ENCODE measurements at regions not wholly inside any gene's neighbourhood (a gene's known extent, or its start where the extent isn't known, plus 50 kb on each side); places are given as distances from the start of the nearest gene placed in this dataset.
A peak's percentile ranks its signal among the peaks of the same experiment; 100 is the strongest.

DNA sequence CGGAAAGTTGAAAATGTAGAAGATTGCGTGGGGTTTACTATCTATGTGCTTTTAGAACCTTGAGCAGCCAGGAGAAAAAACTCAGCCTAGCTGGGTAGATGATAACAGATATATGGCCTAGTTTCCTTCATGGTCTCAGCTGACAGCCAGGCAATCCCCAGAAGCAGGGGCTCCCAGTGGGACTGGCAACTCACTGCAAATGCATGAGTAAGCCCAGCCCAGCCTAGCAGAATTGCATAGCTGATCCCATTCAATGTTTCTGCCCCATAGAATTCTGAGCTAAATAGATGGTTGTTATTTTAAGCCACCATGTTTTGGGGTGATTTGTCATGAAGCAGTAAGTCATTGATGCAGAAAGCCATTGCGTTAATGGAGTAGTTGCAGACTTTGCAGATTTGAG lies 108.5 kb downstream of the ERCC5 start:
- no peak for TF ChIP-seq CTCF (IDR thresholded peaks at IDR 0.05; ENCODE audit: insufficient read depth, missing control alignments)
- DNase-seq (ENCODE audit: insufficient read length, low spot score) (no peak), FAIRE-seq (no peak)

- TF ChIP-seq CTCF (IDR thresholded peaks at IDR 0.05; ENCODE audit: insufficient read depth, missing control alignments) = no peak
- FAIRE-seq = no peak
- DNase-seq (ENCODE audit: insufficient read length, low spot score) = no peak
These were observed 106.0 kb downstream of the ERCC5 start for GRCh38 chr13:102951808-102952207.

DNA sequence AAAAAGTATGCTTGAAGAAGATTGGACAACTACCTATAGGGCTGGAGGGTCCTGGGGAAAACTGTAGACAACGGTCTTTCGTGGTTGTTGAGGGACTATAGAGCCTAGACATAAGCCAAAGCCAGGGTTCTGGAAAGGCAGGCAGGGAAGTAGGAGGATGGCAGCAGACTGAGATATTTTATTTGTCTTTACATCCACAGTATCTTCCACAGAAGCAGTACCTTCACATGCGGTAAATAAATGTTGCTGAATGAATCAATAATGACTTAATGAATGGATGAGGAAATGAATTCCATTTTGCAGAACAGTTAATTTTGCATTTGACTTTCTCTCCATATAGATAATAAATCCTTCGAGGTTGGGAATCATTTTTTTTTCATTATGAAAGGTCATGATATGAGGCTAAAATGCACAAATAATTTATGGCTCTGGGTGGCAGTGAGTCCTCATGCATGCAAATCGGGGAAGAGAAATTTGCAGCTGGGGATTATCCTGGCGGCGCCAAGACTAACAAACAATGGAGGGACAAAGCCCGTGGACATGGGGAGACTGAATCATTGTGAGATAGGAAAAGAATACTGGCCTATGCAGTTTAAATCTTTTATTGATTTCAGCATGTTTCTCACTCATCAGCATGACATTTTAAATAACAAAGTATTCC lies 102.0 kb downstream of the ERCC5 start:
- TF ChIP-seq CTCF (IDR thresholded peaks at IDR 0.05; ENCODE audit: insufficient read depth, missing control alignments) = peak; percentile 2
- DNase-seq (ENCODE audit: insufficient read length, low spot score) (no peak), FAIRE-seq (no peak)

GRCh38 chr13:102945886-102946285 lies 100.1 kb downstream of the ERCC5 start:
- DNase-seq (ENCODE audit: insufficient read length, low spot score) = no peak
- no peak for TF ChIP-seq CTCF (IDR thresholded peaks at IDR 0.05; ENCODE audit: insufficient read depth, missing control alignments)
- FAIRE-seq = no peak

GRCh38 chr13:102945324-102945815 lies 99.5 kb downstream of the ERCC5 start:
- DNase-seq (ENCODE audit: insufficient read length, low spot score) = no peak
- peak; percentile 6 for FAIRE-seq
- no peak for TF ChIP-seq CTCF (IDR thresholded peaks at IDR 0.05; ENCODE audit: insufficient read depth, missing control alignments)

- FAIRE-seq (no peak), DNase-seq (ENCODE audit: insufficient read length, low spot score) (no peak)
- TF ChIP-seq CTCF (IDR thresholded peaks at IDR 0.05; ENCODE audit: insufficient read depth, missing control alignments) = no peak
These were observed 99.0 kb downstream of the ERCC5 start for GRCh38 chr13:102944821-102945220.

DNA sequence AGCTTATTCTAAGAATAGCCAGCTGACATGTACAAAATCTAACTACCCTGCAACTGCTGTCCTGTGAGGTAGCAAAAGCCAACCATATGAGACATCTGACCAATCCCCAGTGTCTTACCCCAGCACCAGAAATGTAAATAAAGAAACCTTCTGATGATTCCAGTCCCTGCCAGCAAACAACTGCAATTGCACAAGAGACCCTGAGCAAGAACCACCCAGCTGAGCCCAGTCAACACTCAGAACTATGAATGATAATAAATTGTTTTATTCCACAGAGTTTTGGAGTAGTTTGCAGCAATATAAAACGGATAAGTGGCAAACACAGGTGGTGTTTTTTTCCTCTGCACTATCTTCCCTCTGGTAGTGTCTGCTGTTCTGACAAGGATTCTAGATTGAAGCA lies 94.9 kb downstream of the ERCC5 start:
- no peak for DNase-seq (ENCODE audit: insufficient read length, low spot score)
- no peak for TF ChIP-seq CTCF (IDR thresholded peaks at IDR 0.05; ENCODE audit: insufficient read depth, missing control alignments)
- FAIRE-seq = no peak
